Prostate gland (tissue), 2 donors: ENCODE measurements at regions not wholly inside any gene's neighbourhood (a gene's known extent, or its start where the extent isn't known, plus 50 kb on each side); places are given as distances from the start of the nearest gene placed in this dataset.

Source experiments
- CTCF ChIP-seq, 4 experiments: fragments of 200-600 bp in 2 of 4; fragments of 450-650 bp in 2 of 4; sonication (generic) in 2 of 4; IDR thresholded peaks; 1 replicate in 3 of 4; 2 replicates in 1 of 4; pipeline ENCODE4 v1.5.1; 2016 to 2019; ENCODE audit warnings: antibody characterized with exemption in 4 of 4, mild to moderate bottlenecking in 2 of 4, moderate library complexity in 2 of 4
- POLR2AphosphoS5 ChIP-seq: sonication (generic); formaldehyde crosslinking; IDR thresholded peaks from one replicate; pipeline ENCODE4 v1.6.1; 2017; ENCODE audit warnings: antibody characterized with exemption

- no peak for TF ChIP-seq CTCF (IDR thresholded peaks at IDR 0.05)
- no peak for TF ChIP-seq POLR2AphosphoS5
Observed at GRCh38 chr13:76293751-76294150, 592.5 kb downstream of the KCTD12 start.
